ENCODE measurements at regions not wholly inside any gene's neighbourhood (a gene's known extent, or its start where the extent isn't known, plus 50 kb on each side); places are given as distances from the start of the nearest gene placed in this dataset.

- no peak overlapping the region for H3K4ac ChIP-seq (ENCODE audit: low read depth, low read length)
- Mint-ChIP-seq H3K27ac (no peak overlapping the region), H3K9me3 (peaks cover 0 to 3% of the 10 kb centered on the region in 2 experiments; a peak in 2 of 5 replicates), H3K4me3 (no peak overlapping the region), H3K4me1 (peaks cover 19 to 34% of the 10 kb centered on the region in 2 experiments), H3K27me3 (ENCODE audit: low read depth) (peaks cover 94% of the 10 kb centered on the region), H3K36me3 (ENCODE audit: insufficient read depth in 1 of 3, low read depth in 3 of 3) (no peaks in the 10 kb centered on the region)
- no peak overlapping the region for H3T11ph ChIP-seq (ENCODE audit: low read length)
- H4K5ac ChIP-seq (ENCODE audit: insufficient read length, low read depth, low read length) = no peak overlapping the region
- no peak for DNase-seq
- TF ChIP-seq CTCF (conservative IDR thresholded peaks at IDR 0.05) = no peak
- H3K79me2 ChIP-seq (ENCODE audit: insufficient read depth, low read length) = no peaks in the 10 kb centered on the region
- H3K23ac ChIP-seq (ENCODE audit: insufficient read length, low read depth, low read length) = no peak overlapping the region
- no peak overlapping the region for H4K8ac ChIP-seq (replicated peaks; ENCODE audit: insufficient read length, low read depth, low read length)
- no peak overlapping the region for H2AFZ ChIP-seq (ENCODE audit: low read length)
- no peak overlapping the region for H3K9ac ChIP-seq (ENCODE audit: extremely low read depth, insufficient read length, low read length)
- no peak overlapping the region for H3K18ac ChIP-seq (ENCODE audit: insufficient read length, low read depth, low read length)
- no peak overlapping the region for H2BK5ac ChIP-seq (ENCODE audit: insufficient read length, low read length)
- WGBS (ENCODE audit: extremely low coverage, insufficient read length, low lambda C conversion rate) = no CpG with 5 or more reads among the region's 11 CpGs
- no peak overlapping the region for H2BK120ac ChIP-seq (ENCODE audit: low read depth, low read length, poor library complexity, severe bottlenecking)
- no peak overlapping the region for H4K91ac ChIP-seq (ENCODE audit: insufficient read length, low read depth, low read length)
- no peak overlapping the region for H2BK12ac ChIP-seq (ENCODE audit: insufficient read length, low read depth, low read length)
- H3K27me3 ChIP-seq (ENCODE audit: insufficient read depth, low read length) = peaks cover 9% of the 10 kb centered on the region; the same call in 1 of the 2 replicates
- no peak overlapping the region for H3K56ac ChIP-seq (ENCODE audit: insufficient read length, low read depth, low read length)
- H4K20me1 ChIP-seq (ENCODE audit: control insufficient read depth, insufficient read depth, insufficient read length) = no peaks in the 10 kb centered on the region
- H3K9me3 ChIP-seq (ENCODE audit: control insufficient read depth, low read depth, low read length) = no peaks in the 10 kb centered on the region
- H2BK20ac ChIP-seq (ENCODE audit: low read depth, low read length, poor library complexity, severe bottlenecking) = no peak overlapping the region
- no peak overlapping the region for H3K4me2 ChIP-seq (ENCODE audit: insufficient read depth, insufficient read length, low read length)
- no peak overlapping the region for H3K14ac ChIP-seq (ENCODE audit: insufficient read depth, low read length)
- no peaks in the 10 kb centered on the region for H3K4me1 ChIP-seq (ENCODE audit: insufficient read depth, low read length)
- H3K23me2 ChIP-seq (ENCODE audit: insufficient read length, low read depth, low read length, poor library complexity, severe bottlenecking) = no peaks in the 10 kb centered on the region
- H3K79me1 ChIP-seq (ENCODE audit: insufficient read depth, low read depth, low read length, poor library complexity, severe bottlenecking) = no peaks in the 10 kb centered on the region
- no peak overlapping the region for H3K27ac ChIP-seq (ENCODE audit: insufficient read length, low read depth, low read length)
- no peak overlapping the region for H2BK15ac ChIP-seq (ENCODE audit: low read depth, low read length)
- no peak overlapping the region for H2AK5ac ChIP-seq (ENCODE audit: insufficient read length, low read length)
These were observed 155.6 kb upstream of the GLI2 start for GRCh38 chr2:120579916-120580685.

All from H9 (cell line).